ENCODE measurements at regions not wholly inside any gene's neighbourhood (a gene's known extent, or its start where the extent isn't known, plus 50 kb on each side); places are given as distances from the start of the nearest gene placed in this dataset.
"Not testable (repeated sequence)": the region's sequence is repeated elsewhere in the genome, so short reads cannot be mapped to it uniquely, and the experiment has no call there.

DNA sequence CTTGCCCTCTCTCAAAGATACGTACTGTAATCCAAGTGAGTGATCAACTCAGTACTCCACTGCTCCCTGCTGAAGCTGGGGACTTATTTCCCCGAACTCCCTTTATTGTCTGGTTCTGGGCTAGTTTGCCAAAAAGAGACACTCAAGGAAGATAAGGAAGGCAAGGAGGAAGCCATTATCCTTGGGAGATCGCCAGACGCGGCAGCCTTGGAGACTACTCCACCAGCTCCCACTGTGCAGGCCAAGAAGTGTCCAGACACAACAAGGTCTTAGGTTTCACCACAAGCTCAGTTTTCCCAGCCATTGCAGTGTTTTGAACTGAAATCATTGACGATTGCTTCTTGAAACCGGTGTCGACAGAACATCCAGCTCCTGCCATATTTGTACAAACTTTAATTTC lies 439.6 kb upstream of the UBE2E3 start:
- no peak for DNase-seq

DNA sequence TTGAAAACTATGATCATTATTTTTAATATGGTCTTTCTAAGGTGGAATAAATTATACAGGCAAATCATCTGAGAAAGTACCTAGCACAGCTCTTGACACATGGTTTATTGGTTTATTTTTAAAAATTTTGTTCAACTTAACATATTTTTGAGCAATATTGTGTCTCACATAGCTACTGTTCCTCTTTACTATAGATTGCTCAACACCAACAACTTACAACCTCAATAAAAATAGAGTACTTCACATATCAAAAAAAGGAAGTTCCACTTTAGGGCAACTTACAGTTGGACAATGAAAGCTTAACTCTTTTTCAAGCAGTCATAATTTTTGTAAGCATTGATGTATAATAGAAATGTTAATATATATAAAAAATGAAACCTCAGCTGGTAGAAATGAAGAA lies 440.9 kb upstream of the UBE2E3 start:
- DNase-seq: no peak

DNA sequence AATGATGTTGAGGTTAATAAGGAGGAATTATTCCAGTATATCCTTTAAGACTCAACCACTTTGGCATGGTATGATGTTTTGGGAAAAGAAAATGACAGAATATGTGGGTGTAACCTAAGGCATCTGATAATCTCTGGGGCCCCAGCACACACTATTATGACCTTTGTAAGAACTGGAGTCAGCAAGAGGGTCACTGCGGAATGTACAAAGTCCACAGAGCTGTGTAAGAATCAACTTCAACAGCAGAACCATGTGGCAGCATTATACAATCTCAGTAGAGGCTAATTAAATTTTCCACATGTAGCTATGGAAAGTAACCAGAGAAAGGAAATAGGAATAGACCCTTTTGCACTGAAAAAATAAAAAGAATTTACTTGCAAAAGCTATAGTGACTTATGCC lies 445.1 kb upstream of the UBE2E3 start:
- DNase-seq: no peak

DNA sequence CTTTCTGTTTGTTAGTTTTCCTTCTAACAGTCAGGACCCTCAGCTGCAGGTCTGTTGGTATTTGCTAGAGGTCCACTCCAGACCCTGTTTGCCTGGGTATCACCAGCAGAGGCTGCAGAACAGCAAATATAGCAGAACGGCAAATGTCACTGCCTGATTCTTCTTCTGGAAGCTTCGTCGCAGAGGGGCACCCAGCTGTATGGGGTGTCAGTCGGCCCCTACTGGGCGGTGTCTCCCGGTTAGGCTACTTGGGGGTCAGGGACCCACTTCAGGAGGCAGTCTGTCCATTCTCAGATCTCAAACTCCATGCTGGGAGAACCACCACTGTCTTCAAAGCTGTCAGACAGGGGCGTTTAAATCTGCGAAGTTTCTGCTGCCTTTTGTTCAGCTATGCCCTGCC lies 448.6 kb upstream of the UBE2E3 start:
- not testable (repeated sequence) for DNase-seq

DNA sequence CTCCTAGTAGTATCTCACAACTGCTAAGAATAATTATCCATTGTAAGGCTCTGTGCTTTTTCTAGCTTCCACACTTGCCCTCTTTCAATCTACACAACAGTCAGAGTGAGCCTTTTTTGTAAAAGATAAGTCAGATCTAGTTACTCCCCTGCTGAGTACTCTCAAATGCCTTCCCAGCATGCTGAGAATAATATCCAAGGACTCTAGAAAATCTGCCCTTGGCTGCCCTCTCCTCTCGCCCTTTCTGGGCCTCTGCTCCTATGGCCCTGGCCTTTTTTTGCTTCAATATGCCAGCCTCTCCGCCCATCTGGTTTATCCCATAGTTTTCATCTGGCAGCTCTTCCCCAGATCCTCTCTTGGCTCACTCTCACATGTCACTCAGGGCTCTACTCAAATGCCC lies 455.9 kb upstream of the UBE2E3 start:
- no peak for DNase-seq

DNA sequence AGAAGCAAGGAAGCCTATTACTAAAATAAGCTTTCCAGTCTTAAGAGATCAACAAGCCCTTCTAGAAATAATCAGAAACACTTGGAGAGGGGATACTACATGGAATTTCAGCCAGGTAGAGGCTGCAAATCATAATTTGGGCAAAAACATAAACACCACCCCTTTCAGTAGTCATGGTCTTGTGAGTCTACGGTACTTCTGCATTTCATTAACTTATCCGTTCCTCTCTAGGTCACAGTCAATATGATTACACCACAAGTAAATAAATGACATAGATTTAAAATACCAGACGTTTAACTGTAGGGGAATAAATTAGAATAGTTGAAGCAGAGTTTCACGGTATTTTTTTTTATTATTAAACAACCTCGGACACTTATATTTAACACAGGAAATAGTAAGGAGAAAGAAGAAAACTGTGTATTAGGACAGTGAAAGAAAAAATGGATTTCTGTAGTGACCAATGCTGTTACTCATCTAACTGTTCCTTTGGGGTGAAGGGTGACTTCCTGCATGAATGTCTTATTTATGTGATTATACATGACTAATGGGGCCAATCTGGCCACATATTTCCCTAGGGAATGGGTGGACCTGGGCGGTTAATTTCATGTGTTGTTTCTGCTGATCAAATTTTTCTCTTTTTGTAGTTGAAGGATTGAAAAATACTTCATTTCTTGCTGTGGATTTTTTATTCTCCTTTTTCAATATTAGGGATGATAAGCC lies 456.6 kb upstream of the UBE2E3 start:
- no peak for DNase-seq

DNA sequence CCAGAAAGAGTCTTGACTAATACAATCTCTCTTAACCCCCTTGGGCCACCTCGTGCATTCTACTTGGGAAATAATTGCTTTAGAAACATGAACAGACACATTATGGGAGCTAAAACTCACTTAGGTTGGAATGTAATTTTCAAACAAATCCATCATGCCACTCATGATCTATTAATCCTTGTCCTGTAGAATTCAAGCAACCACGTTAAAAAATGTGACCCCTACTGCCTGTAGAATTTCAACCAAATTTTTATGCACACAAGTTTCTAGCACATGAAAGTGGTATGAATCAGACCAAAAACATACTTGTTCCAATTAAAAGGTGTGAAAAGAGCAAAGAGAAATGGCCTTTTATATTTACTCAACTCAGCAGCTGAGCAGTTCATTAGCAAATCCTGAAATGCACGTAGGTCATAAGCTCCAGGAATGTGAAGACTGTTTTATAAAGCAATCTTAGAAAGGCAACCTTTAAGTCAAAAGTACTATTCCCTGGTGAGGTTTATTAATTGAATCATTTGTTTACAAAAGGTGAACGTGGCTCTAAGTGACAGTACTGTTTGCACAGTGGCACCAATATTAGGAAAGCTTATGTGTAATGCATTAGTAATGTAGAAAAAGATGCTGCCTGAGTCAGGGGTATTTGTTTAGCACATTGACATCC lies 459.4 kb upstream of the UBE2E3 start:
- no peak for DNase-seq

DNA sequence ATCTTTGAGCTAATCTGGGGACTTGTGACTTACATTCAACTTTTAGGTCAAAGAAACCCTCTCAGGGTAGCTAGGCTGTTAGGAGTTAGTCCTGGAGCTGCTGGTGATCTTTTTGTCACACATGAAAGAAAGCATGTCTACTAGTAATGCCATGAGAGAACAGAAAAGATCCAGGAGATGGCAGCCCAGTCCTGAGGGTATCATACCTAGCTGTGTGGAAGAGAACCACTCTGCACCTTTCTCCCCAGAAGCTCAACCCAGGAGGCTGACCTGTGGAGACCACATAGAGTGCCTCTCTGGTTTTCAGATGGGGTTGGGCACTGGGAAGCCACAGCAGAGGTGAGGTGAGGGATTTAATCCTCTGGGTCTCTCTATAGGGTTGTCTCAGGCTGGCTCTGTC lies 460.2 kb upstream of the UBE2E3 start:
- no peak for DNase-seq

DNA sequence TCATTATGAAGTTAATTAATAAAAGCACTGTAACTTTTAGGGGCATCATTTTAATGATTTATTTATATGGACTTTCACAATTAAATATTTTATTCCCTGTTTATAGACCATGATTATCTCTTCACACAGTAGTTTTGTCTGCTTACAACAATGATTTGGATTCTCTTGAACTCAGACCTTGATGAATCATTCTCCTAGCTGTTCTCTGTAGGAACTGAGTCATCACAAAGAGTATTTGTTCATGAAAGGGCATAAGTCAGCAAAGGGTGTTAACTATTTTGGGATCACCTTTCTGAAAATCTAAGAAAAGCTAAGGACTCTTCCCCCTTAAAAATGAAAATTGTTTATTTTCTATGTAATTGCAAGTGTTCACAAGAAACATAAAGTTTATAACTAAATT lies 461.1 kb upstream of the UBE2E3 start:
- no peak for DNase-seq

DNA sequence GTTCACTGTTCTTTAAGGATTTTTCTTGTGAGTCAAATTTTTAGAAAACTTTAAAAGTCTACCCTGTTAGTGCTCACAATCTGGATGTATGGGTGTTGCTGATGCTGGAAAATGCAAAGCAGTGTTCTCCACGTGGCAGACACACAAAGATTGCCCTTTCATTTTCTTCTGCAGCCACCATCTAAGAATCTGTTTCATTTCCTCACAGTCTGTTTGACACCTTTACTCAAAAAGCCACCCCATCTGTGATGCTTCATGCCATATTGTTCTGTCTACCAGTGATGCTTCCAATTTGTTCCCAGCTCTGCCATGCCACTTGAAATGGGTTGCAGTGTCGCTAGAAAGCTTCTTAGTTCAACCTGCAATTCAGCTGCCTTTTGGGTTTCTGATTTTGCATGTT lies 464.2 kb upstream of the UBE2E3 start:
- no peak for DNase-seq

DNA sequence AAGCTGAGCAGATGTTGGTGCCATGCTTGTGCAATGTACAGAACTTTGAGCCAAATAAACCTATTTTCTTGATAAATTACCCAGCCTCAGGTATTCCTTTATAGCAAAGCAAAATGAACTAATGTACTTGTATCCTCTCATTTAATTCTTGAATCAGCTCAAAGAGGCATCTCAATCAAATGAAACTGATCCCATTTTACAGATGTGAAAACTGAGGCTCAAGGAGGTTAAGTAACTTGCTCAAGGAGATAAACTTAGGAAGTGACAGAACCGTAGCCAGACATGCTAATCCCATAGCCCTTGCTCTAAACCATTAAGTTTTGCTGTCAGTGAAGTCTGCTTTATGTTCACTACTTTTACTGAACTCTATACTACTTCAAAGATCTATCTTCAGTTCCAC lies 467.0 kb upstream of the UBE2E3 start:
- DNase-seq: no peak

DNA sequence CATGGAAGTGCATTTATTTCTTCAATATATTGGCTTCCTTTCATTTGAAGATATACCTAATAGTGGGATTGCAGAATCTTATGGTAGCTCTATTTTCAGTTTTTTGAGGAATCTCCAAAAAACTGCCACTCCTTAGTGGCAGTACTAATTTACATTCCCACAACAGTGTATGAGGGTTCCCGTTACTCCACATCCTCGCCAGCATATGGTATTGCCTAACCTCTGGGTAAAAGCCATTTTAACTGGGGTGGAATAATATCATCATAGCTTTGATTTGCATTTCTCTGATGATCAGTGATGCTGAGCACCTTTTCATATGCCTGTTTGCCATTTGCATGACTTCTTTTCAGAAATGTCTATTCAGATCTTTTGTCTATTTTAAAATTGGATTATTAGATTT lies 471.9 kb upstream of the UBE2E3 start:
- no peak for DNase-seq

DNA sequence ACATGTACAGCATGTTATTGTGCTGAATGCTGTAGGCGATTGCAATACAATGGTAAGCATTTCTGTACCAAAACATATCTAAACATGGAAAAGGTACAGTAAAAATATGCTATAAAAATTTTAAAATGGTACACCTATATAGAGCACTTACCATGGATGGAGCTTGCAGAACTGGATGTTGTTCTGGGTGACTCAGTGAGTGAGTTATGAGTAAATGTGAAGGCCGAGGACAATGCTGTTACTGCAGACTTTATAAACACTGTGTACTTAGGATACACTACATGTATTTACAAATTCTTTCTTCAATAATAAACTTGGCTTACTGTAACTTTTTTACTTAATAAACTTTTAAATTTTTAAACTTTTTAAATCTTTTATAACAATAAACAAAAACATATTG lies 473.4 kb upstream of the UBE2E3 start:
- no peak for DNase-seq

DNA sequence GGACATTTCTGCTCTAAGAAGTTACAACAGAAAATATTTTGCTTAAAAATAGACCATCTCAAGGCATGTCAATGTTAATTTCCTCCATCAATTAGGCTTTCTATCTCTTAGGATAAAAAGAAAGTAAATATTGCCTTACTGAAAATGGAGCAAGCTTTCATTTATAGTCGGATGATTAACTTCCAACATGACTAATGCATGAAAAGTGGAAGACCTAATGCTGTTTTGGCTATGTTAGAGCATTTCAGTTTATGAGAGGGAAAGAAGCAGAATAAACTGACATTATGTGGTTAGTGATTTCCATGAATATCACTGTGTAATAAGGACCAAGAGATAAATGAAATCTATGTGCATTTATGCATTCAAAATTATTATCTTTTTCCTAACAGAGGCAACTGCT lies 475.2 kb upstream of the UBE2E3 start:
- no peak for DNase-seq

DNA sequence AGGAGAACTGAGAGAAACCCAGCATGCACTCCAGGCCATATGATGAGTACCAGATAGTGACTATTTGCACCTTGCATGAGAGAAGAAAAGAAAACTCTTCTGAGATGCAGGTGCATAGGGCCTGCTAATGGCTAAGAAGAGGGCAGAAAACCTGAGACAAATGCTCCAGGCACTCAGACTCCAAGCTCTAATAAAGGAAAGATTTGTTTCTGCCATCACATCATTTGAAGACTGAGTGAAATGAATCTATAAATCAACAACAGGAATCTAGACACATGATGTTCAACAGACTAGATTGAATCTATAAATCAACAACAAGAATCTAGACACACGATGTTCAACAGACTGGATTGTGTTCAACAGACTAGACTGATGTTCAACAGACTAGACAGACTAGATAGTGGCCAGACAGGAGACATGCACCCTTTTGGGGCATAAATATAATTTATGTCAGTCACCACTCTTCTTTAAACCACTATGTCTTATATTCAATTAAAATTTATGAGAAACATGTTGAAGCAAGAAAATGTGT lies 482.7 kb upstream of the UBE2E3 start:
- no peak for DNase-seq

DNA sequence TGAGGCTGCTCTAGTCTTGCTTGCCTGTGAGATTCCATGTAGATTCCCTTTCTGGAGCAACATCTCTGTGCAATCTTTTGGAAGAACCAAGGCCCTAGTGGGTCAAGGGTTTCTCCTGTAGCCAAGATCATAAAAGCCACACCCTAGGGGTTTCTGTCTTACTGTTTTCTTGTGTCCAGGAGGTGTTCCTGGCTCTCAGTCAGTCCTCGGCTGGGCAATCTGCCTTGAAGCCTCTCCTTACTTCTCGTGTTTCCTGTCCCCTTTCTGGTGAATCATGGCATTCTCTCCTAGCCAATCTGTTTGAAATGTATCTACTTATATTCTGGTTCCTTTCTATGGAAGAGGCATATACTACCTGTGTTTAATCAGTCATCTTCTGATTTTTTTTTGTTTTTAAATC lies 484.8 kb upstream of the UBE2E3 start:
- no peak for DNase-seq

DNA sequence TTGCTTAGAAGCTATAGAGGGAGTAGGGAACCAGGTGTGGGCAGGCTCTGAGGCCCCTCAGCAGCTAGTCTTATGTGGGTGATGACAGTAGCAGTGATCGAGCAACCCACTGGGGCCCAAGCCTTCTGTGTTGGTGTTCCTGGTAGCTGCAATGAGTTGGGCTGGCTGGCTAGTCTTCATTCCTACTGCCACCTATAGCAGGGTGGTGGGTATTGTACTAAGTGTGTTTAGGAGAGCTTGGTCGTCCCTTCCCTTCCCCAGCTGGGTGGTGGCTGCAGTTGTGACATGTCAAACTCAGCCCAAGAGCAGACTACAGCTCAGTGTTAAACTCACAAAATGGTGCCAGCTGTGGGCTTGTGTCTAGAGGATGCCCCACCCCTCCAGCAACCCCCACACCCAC lies 486.1 kb upstream of the UBE2E3 start:
- no peak for DNase-seq

DNA sequence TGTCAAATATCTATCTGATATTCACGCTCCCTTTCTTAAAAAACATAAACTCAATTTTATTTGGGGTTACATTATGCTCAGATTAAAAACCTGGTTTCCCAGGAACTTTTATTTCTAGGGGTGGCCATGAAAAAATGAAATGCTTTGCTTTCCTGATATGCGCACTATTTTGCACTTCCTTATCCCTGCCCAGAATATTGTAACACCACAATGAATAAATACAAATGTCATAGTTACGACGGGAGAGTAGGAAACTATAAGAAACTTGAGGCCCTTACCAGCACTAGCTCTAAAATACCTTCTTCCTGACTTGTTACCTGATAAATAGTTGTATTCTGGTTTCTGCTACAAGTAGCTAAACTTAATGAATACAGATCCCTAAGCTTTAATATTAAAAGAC lies 475.6 kb upstream of the CWC22 start:
- no peak for DNase-seq

DNA sequence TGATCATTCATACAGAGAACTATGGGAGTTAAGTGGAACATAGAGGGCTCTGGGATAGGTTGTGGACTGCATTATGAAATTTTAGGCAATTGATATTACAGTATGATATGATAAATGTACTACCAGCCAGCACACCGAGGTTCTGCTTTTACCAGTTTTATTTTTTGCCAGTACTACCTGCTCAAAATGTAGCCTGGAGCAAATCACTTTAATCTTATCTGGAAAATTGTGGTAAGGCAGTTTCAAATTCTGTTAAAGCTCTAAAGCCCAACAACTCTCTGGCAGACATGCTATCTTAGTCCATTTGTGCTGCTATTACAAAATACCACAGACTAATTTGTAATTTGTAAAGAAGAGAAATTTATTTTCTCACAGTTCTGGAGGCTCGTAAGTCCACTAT lies 474.9 kb upstream of the CWC22 start:
- DNase-seq: no peak

DNA sequence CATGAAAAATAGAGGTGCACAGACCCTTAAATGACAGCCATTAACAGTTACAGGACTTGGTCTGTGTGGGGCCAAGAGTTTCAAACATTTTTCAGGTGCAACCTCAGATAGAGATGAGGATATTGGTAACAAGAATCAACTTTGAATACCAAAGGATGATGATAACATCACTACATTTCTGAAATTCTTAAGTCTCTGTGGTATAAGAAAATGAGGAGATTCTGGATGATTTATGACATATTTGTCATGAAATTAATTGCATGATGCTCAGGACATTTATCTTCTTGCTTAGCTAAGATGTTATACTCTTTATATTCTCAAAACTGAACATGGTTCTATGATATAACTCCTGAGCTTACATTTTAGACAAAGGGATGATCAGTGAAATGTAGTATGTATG lies 471.8 kb upstream of the CWC22 start:
- DNase-seq: no peak

DNA sequence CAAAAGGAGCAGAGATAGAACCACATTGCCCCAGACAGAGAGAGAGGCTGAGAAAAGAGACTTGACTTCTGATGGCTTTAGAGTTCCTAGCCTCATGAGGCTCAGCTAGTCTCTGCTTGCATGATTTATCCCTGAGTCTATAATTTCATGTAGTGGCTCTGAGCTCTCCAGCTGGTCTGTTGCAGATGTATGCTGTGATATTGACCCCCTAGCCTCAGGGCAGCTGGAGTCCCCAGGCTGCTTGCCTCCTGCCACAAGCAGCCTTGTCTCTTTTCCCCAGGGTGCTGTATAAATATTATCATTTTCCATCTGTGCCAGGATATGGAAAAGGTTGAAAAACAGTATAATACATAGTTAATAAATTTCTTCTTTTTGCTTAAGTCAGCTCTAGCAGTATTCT lies 467.6 kb upstream of the CWC22 start:
- no peak for DNase-seq

DNA sequence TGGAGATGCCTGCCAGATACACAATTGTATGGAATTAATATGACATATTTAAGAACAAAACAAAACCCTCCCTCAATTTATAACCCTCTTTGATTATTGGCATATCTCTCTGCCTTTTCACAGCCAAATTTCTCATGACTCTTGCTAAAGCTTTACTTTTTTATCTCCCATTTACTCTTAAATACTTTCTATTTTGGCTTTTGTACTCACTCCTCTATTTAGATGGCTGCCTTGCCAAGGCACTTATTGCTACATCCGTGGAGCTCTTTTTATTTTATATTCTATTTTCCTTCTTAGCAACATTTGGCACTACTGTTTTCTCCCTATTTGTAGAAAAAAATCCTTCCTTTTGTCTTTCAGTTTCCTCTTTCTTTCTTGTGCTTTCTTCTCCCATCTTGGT lies 466.4 kb upstream of the CWC22 start:
- DNase-seq: no peak

DNA sequence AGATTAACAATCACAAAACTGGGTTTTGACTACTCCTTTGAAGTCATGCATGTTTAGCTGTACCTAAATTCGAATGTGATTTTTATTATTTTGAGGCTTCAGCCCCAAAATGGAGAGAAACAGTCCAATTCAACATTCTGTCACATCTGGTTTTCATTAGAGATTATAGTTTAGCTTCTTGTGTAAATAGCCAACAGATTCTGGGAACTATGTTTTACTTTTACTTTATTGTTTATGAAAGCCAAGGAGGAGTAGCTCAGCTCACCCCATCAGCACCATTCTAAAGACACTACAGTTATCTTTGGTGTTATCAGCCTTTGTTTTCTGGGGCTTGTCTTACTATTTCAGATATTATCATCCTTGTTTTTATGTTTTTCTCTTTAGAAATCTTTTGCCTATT lies 465.0 kb upstream of the CWC22 start:
- peak; percentile 75 for DNase-seq

DNA sequence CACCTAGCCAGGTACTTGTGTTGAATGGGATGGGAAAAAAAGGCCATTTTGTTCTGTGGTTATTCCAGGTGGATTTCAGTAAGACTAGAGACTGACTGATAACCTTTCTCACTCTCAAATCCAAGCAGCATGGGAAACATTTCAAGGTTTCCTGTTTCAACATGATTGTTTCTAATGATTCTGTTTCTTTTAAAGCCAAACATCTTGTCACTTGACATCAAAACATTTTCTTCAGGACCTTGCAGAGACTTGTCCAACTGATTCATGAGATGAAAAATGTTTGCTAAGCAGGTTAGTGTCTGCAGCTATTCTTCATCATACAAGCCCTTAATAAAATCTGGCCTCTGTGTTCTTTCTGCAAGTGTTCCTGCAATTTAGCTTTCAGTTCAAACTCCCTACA lies 456.5 kb upstream of the CWC22 start:
- DNase-seq: no peak

Data from skin of body (tissue), 1 donor.